SK-N-MC (cell line): ENCODE measurements at regions not wholly inside any gene's neighbourhood (a gene's known extent, or its start where the extent isn't known, plus 50 kb on each side); places are given as distances from the start of the nearest gene placed in this dataset.

Experiments used
- EZH2 ChIP-seq: fragments of 200-600 bp; sonication (generic); IDR thresholded peaks from one replicate; pipeline ENCODE4 v1.6.1; 2017; ENCODE audit warnings: antibody characterized with exemption
- FOXP2 ChIP-seq: optimal IDR thresholded peaks from 2 replicates; pipeline ENCODE3; 2011; ENCODE audit warnings: mild to moderate bottlenecking, moderate library complexity; ENCODE audit not compliant: insufficient read depth; ENCODE audit errors: extremely low read length, control extremely low read depth
- POLR2AphosphoS5 ChIP-seq: IDR thresholded peaks from 2 replicates; pipeline ENCODE4 v1.6.1; 2012; ENCODE audit warnings: mild to moderate bottlenecking, low read depth, low read length, borderline replicate concordance

GRCh38 chr2:193276988-193277387 is 1082.3 kb upstream of the TMEFF2 start:
- TF ChIP-seq FOXP2 (no peak), EZH2 (no peak), POLR2AphosphoS5 (no peak)
